RWPE1 (cell line): ENCODE measurements at regions not wholly inside any gene's neighbourhood (a gene's known extent, or its start where the extent isn't known, plus 50 kb on each side); places are given as distances from the start of the nearest gene placed in this dataset.

Source experiments
- CTCF ChIA-PET: fragments of 350-600 bp; sonication (Branson Sonifier 250); formaldehyde crosslinking; extraction: SDS; loops from one replicate; lab custom pipeline; 2021; lab: Yijun Ruan, JAX
- POLR2A ChIA-PET: fragments of 400-600 bp; formaldehyde crosslinking; extraction: SDS; loops from one replicate; lab custom pipeline; 2020; ENCODE audit warnings: antibody characterized with exemption; ENCODE audit not compliant: low non-redundant PET; lab: Yijun Ruan, JAX
- DNase-seq: peaks from one replicate; pipeline ENCODE4 v3.0.0; 2012; ENCODE audit warnings: low spot score
- H3K27ac ChIP-seq: fragments of 450-650 bp; 2 replicates; pipeline ENCODE4 v1.5.1; 2017
- TF ChIP-seq, protein P1 (sequence below): fragments of 450-650 bp; conservative IDR thresholded peaks from 2 replicates; pipeline ENCODE4 v1.5.1; 2017; ENCODE audit warnings: low read depth, mild to moderate bottlenecking

GRCh38 chr5:93076096-93076495 lies 504.9 kb downstream of the NR2F1-AS1 start:
- no peak for DNase-seq
- H3K27ac ChIP-seq, result no peak overlapping the region
- TF ChIP-seq, protein P1, sequence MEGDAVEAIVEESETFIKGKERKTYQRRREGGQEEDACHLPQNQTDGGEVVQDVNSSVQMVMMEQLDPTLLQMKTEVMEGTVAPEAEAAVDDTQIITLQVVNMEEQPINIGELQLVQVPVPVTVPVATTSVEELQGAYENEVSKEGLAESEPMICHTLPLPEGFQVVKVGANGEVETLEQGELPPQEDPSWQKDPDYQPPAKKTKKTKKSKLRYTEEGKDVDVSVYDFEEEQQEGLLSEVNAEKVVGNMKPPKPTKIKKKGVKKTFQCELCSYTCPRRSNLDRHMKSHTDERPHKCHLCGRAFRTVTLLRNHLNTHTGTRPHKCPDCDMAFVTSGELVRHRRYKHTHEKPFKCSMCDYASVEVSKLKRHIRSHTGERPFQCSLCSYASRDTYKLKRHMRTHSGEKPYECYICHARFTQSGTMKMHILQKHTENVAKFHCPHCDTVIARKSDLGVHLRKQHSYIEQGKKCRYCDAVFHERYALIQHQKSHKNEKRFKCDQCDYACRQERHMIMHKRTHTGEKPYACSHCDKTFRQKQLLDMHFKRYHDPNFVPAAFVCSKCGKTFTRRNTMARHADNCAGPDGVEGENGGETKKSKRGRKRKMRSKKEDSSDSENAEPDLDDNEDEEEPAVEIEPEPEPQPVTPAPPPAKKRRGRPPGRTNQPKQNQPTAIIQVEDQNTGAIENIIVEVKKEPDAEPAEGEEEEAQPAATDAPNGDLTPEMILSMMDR, result no peak
- ChIA-PET POLR2A (no interaction called here), CTCF (interaction anchor here (0.7 kb wide), 1 partner anchor 100 kb away, joined by 6 read pairs; no protein-coding TSS in a partner anchor)

DNA sequence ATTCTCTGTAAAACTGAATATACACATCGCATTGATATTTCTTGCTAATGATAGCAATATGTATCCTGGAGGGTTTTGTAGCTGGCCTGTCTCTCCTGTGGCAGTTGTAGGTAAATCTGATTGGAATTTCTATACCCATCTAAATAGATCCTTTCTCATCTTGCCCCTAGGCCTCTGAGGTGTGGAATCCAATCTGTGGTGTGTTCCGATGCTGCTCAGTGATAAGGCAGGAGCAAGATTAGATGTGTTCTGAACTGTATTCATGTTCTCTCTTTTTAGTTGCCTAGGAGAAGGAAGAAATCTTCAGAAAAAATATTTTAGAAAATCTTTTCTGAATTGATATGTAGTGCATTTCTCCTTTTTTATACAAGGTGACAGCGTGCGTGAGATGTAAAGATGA lies 507.5 kb downstream of the NR2F1-AS1 start:
- DNase-seq, result no peak
- ChIA-PET CTCF (interaction anchor here (0.6 kb wide), 1 partner anchor 287 kb away, joined by 3 read pairs; no protein-coding TSS in a partner anchor), POLR2A (no interaction called here)
- TF ChIP-seq, protein P1, result no peak
- no peak overlapping the region for H3K27ac ChIP-seq

GRCh38 chr5:93072831-93073459 lies 508.1 kb downstream of the NR2F1-AS1 start:
- TF ChIP-seq, protein P1, result no peak
- no peak overlapping the region for H3K27ac ChIP-seq
- POLR2A ChIA-PET, result no interaction called here
- CTCF ChIA-PET, result no interaction called here
- peak; percentile 63 for DNase-seq

GRCh38 chr5:93071710-93072109 lies 509.3 kb downstream of the NR2F1-AS1 start:
- ChIA-PET POLR2A (no interaction called here), CTCF (no interaction called here)
- TF ChIP-seq, protein P1, result no peak
- no peak for DNase-seq
- no peak overlapping the region for H3K27ac ChIP-seq

DNA sequence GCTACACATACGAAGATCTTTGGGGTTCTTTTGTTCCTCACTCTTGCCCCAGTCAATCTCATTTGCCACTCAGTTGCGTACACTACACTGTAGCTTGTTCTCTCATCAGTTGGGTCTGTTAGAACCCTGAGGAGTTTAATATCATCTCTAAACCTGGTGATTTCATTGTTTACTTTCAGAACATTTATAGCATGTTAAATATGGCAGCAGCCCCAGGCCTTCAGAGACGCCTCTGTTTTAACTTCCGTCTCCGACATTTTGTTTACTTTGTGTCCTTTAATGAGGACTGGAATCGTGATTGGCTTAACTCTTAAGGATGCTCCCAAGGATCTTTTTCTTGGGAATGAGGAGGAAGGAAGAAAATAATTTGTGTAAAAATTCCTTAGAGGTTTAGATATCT lies 510.1 kb downstream of the NR2F1-AS1 start:
- no peak for DNase-seq
- POLR2A ChIA-PET, result interaction anchor here (0.6 kb wide), 1 partner anchor 1391 kb away, joined by 4 read pairs; no protein-coding TSS in a partner anchor
- TF ChIP-seq, protein P1, result no peak
- H3K27ac ChIP-seq, result no peak overlapping the region
- CTCF ChIA-PET, result interaction anchor here (0.8 kb wide), 1 partner anchor 11 kb away, joined by 3 read pairs; no protein-coding TSS in a partner anchor

GRCh38 chr5:93069276-93069675 lies 511.7 kb downstream of the NR2F1-AS1 start:
- no peak overlapping the region for H3K27ac ChIP-seq
- CTCF ChIA-PET, result interaction anchor here (0.7 kb wide), 1 partner anchor 273 kb away, joined by 4 read pairs; no protein-coding TSS in a partner anchor
- DNase-seq, result no peak
- POLR2A ChIA-PET, result no interaction called here
- TF ChIP-seq, protein P1, result no peak
